ENCODE measurements at regions not wholly inside any gene's neighbourhood (a gene's known extent, or its start where the extent isn't known, plus 50 kb on each side); places are given as distances from the start of the nearest gene placed in this dataset.

DNA sequence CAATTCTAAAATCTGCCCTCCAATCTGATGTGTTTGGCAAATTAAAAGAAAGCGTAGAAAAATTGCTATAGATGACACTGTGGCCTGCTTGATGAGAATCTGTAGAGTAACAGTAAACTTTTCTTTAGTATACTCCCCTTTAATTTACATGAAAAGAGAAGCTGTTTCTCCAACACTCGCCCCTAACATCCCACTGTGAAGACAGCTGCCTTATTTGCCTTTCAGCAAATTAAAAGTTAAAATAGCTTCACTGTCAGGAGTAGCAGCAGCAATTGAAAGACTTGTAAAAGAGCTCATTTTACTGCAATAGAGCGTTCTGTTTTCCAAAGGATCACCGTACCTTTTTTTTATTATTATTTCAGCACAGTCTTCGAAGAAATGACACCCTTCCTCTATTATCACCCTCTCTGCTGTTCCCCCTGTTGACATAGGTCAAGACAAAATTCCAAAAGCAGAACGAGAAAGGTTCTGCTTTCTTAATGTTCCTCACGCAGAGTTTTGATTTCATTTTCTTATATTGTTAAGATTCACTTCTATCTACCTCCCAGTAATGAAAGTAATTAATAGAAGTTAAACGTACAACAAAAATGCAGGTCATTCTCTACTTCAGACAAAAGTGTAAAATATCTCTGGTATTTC, 153.5 kb upstream of the USP15 start:
- DNase-seq (no peak), ATAC-seq (no peak)
- intact Hi-C loops (cut with micrococcal nuclease), result no loop called here

DNA sequence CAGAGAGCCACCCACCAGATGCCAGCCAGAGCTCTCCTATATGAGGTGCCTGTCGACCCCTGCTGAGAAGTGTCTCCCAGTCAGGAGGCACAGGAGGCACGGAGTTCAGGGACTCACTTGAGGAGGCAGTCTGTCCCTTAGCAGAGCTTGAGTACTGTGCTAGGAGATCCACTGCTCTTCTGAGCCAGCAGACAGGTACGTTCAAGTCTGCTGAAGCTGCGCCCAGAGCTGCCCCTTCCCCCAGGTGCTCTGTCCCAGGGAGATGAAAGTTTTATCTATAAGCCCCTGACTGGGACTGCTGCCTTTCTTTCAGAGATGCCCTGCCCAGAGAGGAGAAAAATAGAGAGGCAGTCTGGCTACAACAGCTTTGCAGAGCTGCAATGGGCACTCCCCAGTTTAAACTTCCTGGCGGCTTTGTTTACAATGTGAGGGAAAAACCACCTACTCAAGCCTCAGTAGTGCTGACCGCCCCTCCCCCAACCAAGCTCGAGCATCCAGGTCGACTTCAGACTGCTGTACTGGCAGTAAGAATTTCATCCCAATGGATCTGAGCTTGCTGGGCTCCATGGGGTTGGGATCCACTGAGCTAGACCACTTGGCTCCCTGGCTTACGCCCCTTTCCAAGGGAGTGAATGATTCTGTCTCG, 146.7 kb upstream of the USP15 start:
- ATAC-seq, result no peak
- intact Hi-C loops (cut with micrococcal nuclease), result no loop called here
- DNase-seq, result peak; percentile 6

GRCh38 chr12:62116986-62117385, 143.2 kb upstream of the USP15 start:
- intact Hi-C loops (cut with micrococcal nuclease), result no loop called here
- no peak for ATAC-seq
- DNase-seq, result no peak

DNA sequence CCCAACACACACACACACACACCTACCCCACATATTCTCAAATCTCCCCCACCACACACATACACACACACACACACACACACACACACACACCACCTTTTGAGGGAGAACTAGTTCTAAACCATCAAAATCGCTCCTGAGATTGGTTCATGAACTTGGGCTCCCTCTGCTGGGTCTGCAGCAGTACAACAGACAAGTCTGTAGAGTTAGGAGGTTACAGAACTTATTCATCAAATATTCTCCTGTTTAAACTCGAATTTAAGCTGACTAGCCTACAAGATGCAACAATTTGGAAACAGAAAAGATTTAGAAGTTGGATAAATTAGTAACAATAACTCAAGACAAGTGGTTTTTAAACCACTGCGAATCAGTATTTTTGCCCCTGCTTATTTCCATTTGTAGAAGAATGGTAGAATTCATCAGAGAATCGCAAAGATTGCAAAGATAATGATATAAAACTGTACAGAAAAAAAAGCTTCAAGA, 136.4 kb upstream of the USP15 start:
- intact Hi-C loops (cut with micrococcal nuclease), result no loop called here
- ATAC-seq (no peak), DNase-seq (no peak)

DNA sequence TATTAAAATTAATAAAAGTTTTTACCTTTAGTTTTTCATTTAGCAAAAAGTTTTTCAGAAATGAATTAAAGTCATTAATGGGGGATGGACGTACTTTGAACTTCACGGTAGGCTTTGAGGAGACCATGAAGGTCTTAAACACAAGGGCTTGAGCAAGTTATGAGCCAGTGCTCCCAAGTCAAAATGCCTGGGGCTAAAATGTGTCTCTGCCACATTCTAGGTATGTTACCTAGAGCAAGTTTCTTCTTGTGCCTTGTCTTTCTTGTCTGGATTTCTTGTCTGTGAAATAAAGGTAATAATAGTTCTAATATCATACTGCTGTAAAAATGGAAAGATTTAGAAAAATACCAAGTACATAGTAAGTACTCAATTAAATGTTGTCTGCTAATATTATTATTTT, 132.7 kb upstream of the USP15 start:
- ATAC-seq, result no peak
- no peak for DNase-seq
- intact Hi-C loops (cut with micrococcal nuclease), result no loop called here

DNA sequence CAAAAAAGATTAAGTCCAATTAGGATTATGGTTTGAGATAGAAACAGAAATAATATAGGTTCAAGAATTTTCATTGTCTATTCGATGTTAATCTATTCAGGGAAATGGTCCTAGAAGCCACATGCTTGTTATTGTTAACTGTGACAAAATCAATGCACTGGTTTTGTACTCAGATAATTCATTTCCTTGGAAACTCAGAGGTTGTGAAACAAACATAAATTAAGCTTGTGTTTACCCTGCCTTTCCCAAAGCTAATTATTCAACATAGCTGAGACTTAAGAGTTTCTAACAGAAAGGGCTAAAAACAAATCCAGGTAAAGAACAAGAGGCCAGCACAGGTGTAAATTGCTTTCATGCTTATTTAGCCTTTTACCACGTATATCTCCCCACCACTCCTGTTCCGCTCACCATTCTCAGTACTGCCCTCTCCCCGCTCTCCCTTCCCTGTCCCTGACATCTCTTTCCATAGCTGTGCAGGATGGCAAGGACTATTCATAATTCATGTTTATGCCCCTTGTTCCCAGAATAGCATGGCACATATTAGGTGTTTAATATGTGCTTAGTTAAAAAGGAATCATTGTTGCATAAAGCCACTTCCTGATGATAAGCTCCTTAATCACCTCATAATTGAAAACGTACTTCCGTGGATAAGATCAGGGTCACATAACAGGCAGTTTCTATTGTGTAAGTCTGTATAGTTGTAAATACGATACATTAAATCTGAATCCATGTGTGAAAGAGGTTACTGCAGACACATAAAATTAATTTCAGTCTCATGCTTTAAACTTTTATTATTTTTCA, 131.8 kb upstream of the USP15 start:
- DNase-seq (no peak), ATAC-seq (no peak)
- intact Hi-C loops (cut with micrococcal nuclease), result no loop called here

DNA sequence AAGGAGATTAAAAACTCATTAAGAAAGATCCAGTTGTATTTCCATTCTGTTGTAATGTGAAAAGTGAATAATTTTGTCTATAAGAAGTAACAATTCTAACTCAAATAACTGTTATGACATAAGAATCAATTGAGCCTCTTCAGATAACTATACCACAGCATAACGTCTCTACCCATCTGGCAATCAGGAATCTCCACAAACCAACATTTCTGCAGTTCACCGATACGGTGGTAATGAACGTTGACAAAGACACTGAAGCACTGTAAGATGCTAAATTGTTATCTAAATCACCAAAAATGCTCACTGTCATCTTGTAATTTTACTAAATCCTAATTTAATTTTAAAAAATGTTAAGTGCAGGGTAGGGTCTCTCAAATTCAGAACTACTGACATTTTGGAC, 130.9 kb upstream of the USP15 start:
- DNase-seq, result no peak
- intact Hi-C loops (cut with micrococcal nuclease), result no loop called here
- no peak for ATAC-seq

- intact Hi-C loops (cut with micrococcal nuclease), result no loop called here
- DNase-seq, result no peak
- ATAC-seq, result no peak
These were observed 129.8 kb upstream of the USP15 start for GRCh38 chr12:62130402-62130801.

- ATAC-seq, result no peak
- intact Hi-C loops (cut with micrococcal nuclease), result no loop called here
- no peak for DNase-seq
These were observed 129.2 kb upstream of the USP15 start for GRCh38 chr12:62130834-62131552.

DNA sequence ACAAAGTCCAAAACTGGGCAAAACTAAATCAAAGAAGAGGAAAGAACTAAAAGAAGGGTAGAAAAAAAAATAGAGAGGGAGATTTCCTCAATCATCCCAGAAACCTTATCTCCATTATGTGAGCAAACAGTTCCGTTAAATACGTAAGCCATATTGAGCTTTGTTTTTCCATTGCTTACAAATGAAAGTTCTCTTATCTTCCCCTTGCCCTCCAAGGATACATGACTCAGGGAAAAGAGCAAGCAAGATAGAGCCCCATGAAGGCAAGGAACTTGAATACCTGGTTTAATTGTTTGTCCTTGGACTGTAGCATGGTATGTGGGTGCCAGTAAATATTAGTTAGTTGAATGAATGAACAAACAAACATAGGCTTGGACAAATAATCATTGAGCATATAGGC, 126.8 kb upstream of the USP15 start:
- ATAC-seq, result no peak
- DNase-seq, result no peak
- intact Hi-C loops (cut with micrococcal nuclease), result no loop called here

DNA sequence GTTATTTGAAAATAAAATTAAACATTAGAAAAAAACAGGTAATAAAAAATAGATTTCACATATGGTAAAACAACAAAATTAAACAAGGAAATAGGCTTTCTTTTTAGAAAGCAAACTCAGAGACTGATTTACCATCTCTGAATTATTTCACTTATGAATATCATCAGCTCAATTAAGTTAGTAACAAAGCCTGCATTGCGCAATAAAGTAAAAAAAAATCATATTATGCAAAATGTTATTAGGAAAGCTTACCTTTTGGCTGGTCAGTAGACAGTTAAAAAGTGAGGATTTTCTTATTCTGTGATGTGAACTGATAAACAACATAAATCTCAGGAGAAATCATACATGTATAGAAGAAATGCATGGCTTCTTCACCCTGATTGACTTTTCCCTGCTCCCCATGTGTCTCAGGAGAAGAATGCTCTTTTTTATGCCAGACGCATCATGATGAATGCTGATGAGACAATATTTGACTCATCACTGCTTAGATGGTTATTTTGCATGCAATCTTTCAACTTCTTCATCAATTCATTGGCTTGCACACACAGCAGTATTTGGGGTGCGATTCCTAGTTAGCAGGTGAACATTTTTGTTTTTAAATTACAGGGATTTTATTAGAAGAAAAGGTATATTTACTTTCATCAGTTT, 124.5 kb upstream of the USP15 start:
- intact Hi-C loops (cut with micrococcal nuclease), result no loop called here

GRCh38 chr12:62136496-62136895, 123.7 kb upstream of the USP15 start:
- ATAC-seq, result no peak
- no peak for DNase-seq
- intact Hi-C loops (cut with micrococcal nuclease), result no loop called here

More for the DNA sequence above, 124.5 kb upstream of the USP15 start:
- DNase-seq (no peak), ATAC-seq (no peak)

GRCh38 chr12:62138527-62138926, 121.7 kb upstream of the USP15 start:
- DNase-seq, result no peak
- ATAC-seq, result no peak
- intact Hi-C loops (cut with micrococcal nuclease), result no loop called here

GRCh38 chr12:62146318-62146717, 113.9 kb upstream of the USP15 start:
- DNase-seq (no peak), ATAC-seq (no peak)
- intact Hi-C loops (cut with micrococcal nuclease), result no loop called here

DNA sequence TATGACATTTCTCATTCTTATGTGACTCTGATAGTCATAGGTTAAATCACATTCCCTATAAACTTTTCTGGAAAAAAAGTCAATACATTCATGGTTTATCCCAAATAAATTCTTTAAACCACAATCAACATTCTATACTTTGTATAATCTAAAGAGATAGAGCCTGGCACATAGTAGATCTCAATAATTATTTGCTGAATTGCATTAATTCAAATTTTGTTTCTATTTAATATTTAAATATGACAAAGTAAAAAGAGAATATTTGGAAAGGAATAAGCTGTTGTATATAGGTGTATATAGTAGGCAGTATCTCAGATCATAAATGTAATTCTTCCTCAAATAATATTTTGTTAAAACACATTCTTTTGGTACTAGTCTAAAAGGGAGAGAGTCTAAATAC, 102.2 kb upstream of the USP15 start:
- intact Hi-C loops (cut with micrococcal nuclease), result no loop called here
- no peak for ATAC-seq
- DNase-seq, result no peak

- ATAC-seq (no peak), DNase-seq (no peak)
- intact Hi-C loops (cut with micrococcal nuclease), result no loop called here
These were observed 101.5 kb upstream of the USP15 start for GRCh38 chr12:62158461-62159360.

DNA sequence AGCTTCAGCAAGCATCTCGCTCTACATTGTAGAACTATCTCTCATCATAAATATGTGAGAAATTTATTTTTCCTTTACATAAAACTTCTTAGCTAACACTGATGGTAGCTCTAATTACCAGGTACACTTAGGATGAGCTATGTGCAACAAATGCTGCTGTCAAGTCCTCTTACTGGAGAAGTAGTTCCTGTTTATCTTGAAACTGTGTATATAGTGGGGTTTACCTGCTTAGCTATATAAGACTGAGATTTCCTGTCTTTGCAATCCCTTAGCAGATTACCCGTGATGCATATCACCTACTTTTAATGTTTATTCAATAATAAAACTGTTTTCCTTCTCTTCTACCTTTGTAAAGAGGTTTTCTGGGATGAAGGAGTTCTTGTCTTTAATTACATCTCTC, 98.0 kb upstream of the USP15 start:
- ATAC-seq, result no peak
- intact Hi-C loops (cut with micrococcal nuclease), result no loop called here
- no peak for DNase-seq

DNA sequence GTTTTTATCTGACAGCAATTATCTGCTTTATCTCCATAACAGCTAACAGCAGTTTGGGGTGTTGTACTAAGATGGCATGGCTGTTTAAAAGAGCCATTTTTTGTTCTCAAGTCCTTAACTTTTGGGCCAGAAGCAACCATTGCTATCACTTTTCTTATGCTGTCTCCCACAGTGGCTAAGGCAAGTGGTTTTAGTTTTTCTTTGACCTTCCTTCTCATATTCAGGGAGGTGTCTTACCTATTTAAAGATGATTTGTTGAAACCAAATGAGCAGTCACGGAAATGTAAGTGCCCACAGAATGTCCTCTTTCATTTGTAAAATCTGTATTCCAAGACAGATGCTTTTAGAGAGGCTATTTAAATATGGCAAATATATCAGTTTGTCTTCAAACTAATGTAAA, 96.8 kb upstream of the USP15 start:
- no peak for ATAC-seq
- intact Hi-C loops (cut with micrococcal nuclease), result no loop called here
- no peak for DNase-seq

Measured in left ventricle myocardium superior (tissue), 1 donor.